GM21515 (cell line): ENCODE measurements at regions not wholly inside any gene's neighbourhood (a gene's known extent, or its start where the extent isn't known, plus 50 kb on each side); places are given as distances from the start of the nearest gene placed in this dataset.
"Not testable (repeated sequence)": the region's sequence is repeated elsewhere in the genome, so short reads cannot be mapped to it uniquely, and the experiment has no call there.

Source experiments
- ATAC-seq: cut with Tn5 transposase; IDR thresholded peaks from one replicate; pipeline ENCODE4 v1.9.1; 2021; ENCODE audit not compliant: unreplicated experiment

DNA sequence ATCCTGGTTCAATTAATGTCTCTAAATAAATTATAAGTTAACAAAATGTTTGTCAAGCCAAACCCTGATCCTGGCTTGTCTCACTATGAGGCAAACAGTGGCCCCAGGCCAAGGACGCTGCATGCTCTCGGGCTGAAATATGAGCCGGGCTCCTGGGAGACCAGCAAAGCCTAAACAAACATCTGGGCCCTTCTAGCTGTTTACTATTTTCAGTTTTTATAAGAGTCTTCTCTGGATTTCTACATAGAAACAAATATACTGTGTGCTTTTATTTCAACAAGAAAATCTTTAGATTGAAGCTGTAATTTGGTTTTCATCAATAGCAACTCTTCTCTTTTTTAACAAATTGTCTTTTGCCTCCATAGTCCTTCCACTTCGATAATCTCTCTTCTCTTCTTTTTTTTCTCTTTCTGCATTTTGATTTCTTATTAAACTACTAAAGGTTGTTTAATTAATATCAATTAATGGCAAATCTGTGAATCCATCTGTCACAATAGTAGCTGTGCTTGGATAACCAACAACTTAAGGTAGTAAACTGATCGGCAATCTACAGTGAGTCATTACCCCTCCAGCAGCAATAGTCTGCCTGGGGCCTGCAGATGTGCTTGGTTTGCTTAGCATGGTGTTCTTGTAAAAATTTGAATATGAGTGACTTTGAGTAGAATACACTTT lies 83.3 kb upstream of the DNAJC1 start:
- ATAC-seq, result no peak

DNA sequence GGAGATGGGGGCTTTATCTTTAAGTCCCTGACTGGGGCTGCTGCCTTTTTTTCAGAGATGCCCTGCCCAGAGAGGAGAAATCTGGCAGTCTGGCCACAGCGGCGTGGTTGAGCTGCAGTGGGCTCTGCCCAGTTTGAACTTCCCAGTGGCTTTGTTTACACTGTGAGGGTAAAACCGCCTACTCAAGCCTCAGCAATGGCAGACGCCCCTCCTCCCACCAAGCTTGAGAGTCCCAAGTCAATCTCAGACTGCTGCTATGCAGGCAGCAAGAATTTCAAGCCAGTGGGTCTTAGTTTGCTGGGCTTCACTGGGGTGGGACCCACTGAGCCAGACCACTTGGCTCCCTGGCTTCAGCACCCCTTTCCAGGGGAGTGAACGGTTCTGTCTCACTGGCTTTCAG lies 76.4 kb upstream of the DNAJC1 start:
- not testable (repeated sequence) for ATAC-seq

DNA sequence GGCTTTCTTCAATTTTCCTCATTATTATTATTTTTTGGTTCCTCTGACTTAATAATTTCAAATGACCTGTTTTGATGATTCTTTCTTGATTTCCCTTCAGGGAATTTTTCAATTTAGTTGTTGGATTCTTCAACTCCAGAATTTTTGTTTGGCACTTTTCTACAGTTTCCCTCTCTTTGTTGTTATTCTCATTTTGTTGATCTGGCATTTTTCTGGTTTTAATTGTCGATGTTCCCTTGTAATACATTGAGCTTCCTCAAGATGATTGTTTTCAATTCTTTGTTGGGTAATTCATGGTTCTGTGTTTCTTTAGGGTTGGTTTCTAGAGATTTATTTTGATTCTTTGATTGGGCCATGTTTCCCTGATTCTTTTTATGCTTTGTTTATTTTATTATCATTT lies 67.8 kb upstream of the DNAJC1 start:
- ATAC-seq, result no peak

DNA sequence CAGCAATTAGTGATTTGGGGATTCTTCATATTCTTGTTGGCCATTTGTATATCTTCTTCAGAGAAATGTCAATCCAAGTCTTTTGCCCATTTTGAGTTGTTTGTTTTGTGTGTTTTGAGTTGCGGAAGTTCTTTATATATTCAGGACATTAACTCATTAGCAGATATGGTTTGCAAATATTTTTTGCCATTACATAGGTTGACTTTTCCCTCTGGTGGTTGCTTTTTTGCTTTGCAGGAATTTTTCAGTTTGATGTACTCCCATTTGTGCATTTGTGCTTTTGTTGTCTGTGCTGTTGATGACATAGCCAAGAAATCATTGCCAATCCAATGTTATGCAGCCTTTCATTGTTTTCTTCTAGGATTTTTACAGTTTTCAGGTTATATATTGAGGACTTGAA lies 63.6 kb upstream of the DNAJC1 start:
- no peak for ATAC-seq

DNA sequence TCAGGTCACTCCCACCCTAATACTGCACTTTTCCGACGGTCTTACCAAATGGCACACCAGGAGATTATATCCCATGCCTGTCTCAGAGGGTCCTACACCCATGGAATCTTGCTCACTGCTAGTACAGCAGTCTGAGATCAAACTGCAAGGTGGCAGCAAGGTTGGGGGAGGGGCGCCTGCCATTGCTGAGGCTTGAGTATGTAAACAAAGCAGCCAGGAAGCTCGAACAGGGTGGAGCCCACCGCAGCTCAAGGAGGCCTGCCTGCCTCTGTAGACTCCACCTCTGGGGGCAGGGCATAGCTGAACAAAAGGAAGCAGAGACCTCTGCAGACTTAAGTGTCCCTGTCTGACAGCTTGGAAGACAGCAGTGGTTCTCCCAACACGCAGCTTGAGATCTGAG lies 57.5 kb upstream of the DNAJC1 start:
- ATAC-seq, result not testable (repeated sequence)

DNA sequence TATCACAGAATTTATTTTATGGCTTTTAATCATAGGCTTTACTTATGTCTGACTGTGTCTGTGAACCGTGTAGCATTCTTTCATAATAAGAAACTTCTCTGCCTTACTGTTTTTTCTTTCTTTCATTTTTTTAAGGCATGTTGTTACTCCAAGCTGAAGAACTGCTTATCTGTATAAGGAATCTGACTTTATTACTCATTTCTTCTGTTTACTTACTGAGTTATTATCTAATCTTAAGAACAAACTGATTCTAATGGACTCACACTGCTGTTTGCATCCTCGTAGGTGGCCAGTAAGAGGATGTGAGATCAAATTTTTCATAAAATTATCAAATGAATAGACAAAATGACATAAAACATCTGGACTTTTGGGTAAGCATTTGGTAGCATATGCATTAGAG lies 54.7 kb upstream of the DNAJC1 start:
- no peak for ATAC-seq

DNA sequence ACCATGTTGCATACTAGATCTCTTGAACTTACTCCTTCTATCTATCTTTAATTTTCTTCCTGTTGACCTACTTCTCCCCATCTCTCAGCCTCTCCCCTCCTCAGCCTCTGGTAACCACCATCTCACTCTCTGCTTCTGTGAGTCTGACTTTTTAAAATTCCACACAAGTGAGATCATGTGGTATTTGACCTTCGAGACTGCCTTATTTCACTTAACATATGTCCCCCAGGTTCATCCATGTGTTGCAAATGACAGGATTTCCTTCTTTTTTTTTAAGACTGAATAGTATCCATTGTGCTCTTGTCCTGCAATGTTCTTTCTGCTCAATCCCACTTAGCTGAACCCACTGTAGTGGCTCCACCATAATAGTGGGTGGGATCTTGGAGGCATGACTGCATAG lies 51.4 kb upstream of the DNAJC1 start:
- no peak for ATAC-seq
